Motor neuron (in vitro differentiated cells): ENCODE measurements at regions not wholly inside any gene's neighbourhood (a gene's known extent, or its start where the extent isn't known, plus 50 kb on each side); places are given as distances from the start of the nearest gene placed in this dataset.
A peak's percentile ranks its signal among the peaks of the same experiment; 100 is the strongest.

Source experiments
- ATAC-seq, 8 experiments: fragments of 200-7000 bp; cut with Tn5 transposase; replicated peaks in 6 of 8; 2 replicates each; pipeline ENCODE4 v1.8.0; 2021; ENCODE audit warnings: mild to moderate bottlenecking in 8 of 8, moderate library complexity in 8 of 8
- H3K27ac ChIP-seq, 2 donors: fragments of 250-450 bp; sonication (Bioruptor Pico); 2 replicates each; pipeline ENCODE4 v1.9.0; 2021; ENCODE audit warnings: antibody characterized with exemption in 2 of 2, mild to moderate bottlenecking in 2 of 2, moderate library complexity in 1 of 2
- H3K4me1 ChIP-seq, 2 donors: fragments of 250-450 bp; sonication (Bioruptor Pico); replicated peaks in 1 of 2; 2 replicates each; pipeline ENCODE4 v1.6.1; 2021; ENCODE audit warnings: antibody characterized with exemption in 2 of 2, mild to moderate bottlenecking in 2 of 2, moderate library complexity in 1 of 2
- H3K4me3 ChIP-seq, 5 donors: fragments of 250-450 bp; sonication (Bioruptor Pico); 2 replicates each; pipeline ENCODE4 v1.9.0; 2021; ENCODE audit warnings: antibody characterized with exemption in 5 of 5, mild to moderate bottlenecking in 5 of 5, moderate library complexity in 4 of 5
- WGBS, 10 experiments: fragments of 450-650 bp; shearing (Covaris generic); methylation state at CpG; one replicate each; pipeline ENCODE4 v1.0.0; 2022; 5-methylcytosine and 5-hydroxymethylcytosine counted together
- in situ Hi-C, 9 experiments: fragments of 400-800 bp; cut with MboI; loops; one replicate each; pipeline ENCODE4 v1.15.0; 2021; ENCODE audit warnings: low sequenced_read_pairs in 9 of 9, low pct_unique_long_range_greater_than_20kb in 2 of 9; ENCODE audit not compliant: unreplicated experiment in 9 of 9

- H3K4me3 ChIP-seq, result no peak overlapping the region
- H3K4me1 ChIP-seq, result peaks cover 29 to 40% of the 10 kb centered on the region in 2 donors
- peak; percentile 57 to 98 (median 97) for ATAC-seq
- 0 to 40% (median 13%) methylated on average over 1 to 7 of the region's 7 CpGs for WGBS, 10 experiments
- in situ Hi-C loops, result no loop called here
- peak overlapping the region; percentile 56 to 83 for H3K27ac ChIP-seq
These were observed 128.9 kb upstream of the PMFBP1 start for GRCh38 chr16:72300892-72301291.

GRCh38 chr16:72299684-72300243 lies 127.8 kb upstream of the PMFBP1 start:
- no peak overlapping the region for H3K4me3 ChIP-seq
- 80 to 100% (median 96%) methylated on average over 1 to 2 of the region's 2 CpGs; no CpG with 5 or more reads in 3 of the 10 experiments for WGBS, 10 experiments
- ATAC-seq, result no peak
- peak overlapping the region; percentile 56 to 83 for H3K27ac ChIP-seq
- peaks cover 29 to 40% of the 10 kb centered on the region in 2 donors for H3K4me1 ChIP-seq
- in situ Hi-C loops, result no loop called here

DNA sequence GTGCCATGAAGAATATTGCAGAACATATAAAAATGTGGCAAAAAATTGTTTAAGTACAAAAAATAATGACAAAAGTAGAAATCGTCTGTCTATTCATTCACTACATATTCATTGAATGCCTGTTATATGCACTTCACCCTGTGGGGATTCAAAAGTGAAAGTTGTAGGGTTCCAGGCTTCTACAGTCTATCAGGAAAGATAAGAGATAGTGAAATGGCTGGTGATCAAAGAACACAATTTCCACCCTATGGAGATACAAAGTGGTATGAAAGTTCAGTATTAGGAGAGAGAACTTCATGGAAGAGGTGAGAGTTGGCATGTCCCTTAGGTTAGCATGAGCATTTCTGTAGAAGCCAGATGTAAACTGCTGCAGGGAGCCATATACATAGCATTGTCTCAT lies 127.0 kb upstream of the PMFBP1 start:
- no peak for ATAC-seq
- no peak overlapping the region for H3K27ac ChIP-seq
- no peak overlapping the region for H3K4me3 ChIP-seq
- peaks cover 29 to 40% of the 10 kb centered on the region in 2 donors for H3K4me1 ChIP-seq
- in situ Hi-C loops, result no loop called here
- 0 to 100% (median 94%) methylated on average over 1 of the region's 1 CpG; no CpG with 5 or more reads in 2 of the 10 experiments for WGBS, 10 experiments

- H3K27ac ChIP-seq, result no peak overlapping the region
- in situ Hi-C loops, result no loop called here
- peaks cover 10 to 21% of the 10 kb centered on the region in 2 donors for H3K4me1 ChIP-seq
- ATAC-seq, result no peak
- H3K4me3 ChIP-seq, result no peak overlapping the region
These were observed 124.0 kb upstream of the PMFBP1 start for GRCh38 chr16:72295914-72296313.

- Histone ChIP-seq H3K27ac (no peak overlapping the region), H3K4me3 (no peak overlapping the region), H3K4me1 (peaks cover 0 to 7% of the 10 kb centered on the region in 2 donors)
- peak; percentile 78 to 99 (median 90) for ATAC-seq
- in situ Hi-C loops, result no loop called here
These were observed 119.6 kb upstream of the PMFBP1 start for GRCh38 chr16:72291531-72291981.

DNA sequence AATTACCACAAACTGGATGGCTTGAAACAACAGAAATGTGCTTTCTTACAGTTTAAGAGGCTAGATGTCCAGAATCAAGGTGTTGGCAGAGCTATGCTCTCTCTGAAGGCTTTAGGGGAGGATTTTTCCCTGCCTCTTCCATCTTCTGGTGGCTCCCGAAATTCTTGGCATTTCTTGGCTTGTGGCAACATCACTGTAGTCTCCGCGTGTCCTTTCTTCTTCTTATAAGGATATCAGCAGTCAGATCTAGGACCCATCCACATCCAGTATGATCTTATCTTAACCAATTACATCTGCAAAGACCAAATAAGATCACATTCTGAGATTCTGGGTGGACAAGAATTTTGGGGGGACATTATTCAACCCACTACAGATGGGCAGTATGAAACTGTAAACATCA lies 119.2 kb upstream of the PMFBP1 start:
- Histone ChIP-seq H3K27ac (no peak overlapping the region), H3K4me1 (peaks cover 0 to 7% of the 10 kb centered on the region in 2 donors), H3K4me3 (no peak overlapping the region)
- in situ Hi-C loops, result no loop called here
- WGBS, 10 experiments, result 10 to 100% (median 40%) methylated on average over 1 to 3 of the region's 3 CpGs; no CpG with 5 or more reads in 1 of the 10 experiments
- peak in 5 of 8 experiments; percentile 20 to 59 (median 41) for ATAC-seq

GRCh38 chr16:72287649-72288048 lies 115.7 kb upstream of the PMFBP1 start:
- Histone ChIP-seq H3K27ac (no peak overlapping the region), H3K4me1 (peaks cover 12 to 30% of the 10 kb centered on the region in 2 donors), H3K4me3 (no peak overlapping the region)
- in situ Hi-C loops, result no loop called here
- ATAC-seq, result no peak

DNA sequence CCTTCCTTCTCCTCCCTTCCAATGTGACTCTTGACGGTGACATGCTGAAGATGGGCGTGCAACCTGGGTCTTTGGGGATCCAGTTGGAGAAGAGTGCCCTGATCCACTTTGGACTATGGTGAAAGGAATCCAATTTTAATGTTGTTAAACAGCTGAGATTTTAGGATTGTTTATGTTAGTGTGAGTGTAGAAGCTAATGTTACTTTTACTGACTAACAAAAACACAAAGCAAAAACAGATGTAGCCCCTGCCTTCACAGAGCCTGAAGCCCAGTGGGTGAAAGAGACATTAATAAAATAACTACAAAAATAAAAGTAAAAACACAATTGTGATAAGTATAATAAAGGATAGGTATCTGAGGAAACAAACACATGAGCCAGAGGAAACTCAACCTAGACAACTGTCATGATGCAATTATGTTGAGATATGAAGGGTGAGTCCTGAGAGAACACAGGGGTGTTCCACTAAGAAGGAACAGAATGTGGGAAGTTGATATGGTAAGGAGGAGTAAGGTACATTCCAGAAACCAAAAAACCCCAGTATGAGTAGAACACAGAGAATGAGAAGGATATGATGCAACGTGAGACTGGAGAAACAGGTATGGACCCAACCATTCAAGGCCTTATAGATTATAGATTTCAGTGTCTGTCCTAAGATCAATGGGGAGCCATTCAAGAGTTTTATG lies 115.1 kb upstream of the PMFBP1 start:
- no peak overlapping the region for H3K4me3 ChIP-seq
- H3K27ac ChIP-seq, result no peak overlapping the region
- ATAC-seq, result no peak
- H3K4me1 ChIP-seq, result peaks cover 18 to 32% of the 10 kb centered on the region in 2 donors
- WGBS, 10 experiments, result 82 to 100% (median 100%) methylated on average over 1 to 3 of the region's 3 CpGs; no CpG with 5 or more reads in 1 of the 10 experiments
- in situ Hi-C loops, result no loop called here

GRCh38 chr16:72285728-72286127 lies 113.8 kb upstream of the PMFBP1 start:
- peaks cover 19 to 31% of the 10 kb centered on the region in 2 donors for H3K4me1 ChIP-seq
- 80 to 98% (median 94%) methylated on average over 2 to 6 of the region's 6 CpGs; no CpG with 5 or more reads in 1 of the 10 experiments for WGBS, 10 experiments
- no peak for ATAC-seq
- H3K27ac ChIP-seq, result no peak overlapping the region
- in situ Hi-C loops, result no loop called here
- H3K4me3 ChIP-seq, result no peak overlapping the region

DNA sequence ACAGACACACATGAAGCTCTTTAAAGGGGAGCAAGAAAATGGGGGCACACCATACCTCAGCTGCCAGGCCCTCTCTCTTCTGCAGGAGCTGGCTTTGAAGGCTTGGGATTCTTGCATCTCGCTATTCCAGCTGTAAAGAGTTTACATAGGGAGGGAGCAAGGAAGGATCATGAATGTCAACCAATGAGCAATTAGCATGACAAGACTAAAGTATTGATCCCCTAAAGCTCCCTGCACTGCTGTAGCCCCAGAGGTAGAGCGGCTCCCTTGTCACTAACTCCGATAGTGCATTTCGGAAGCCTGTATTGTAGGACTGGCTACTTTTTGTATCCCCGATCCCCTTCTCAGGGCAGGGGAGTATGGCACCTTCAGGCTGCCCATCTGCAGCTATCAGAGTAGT lies 113.4 kb upstream of the PMFBP1 start:
- in situ Hi-C loops, result no loop called here
- WGBS, 10 experiments, result 33 to 94% (median 76%) methylated on average over 1 to 4 of the region's 5 CpGs; no CpG with 5 or more reads in 3 of the 10 experiments
- Histone ChIP-seq H3K4me3 (no peak overlapping the region), H3K27ac (no peak overlapping the region), H3K4me1 (peaks cover 19 to 31% of the 10 kb centered on the region in 2 donors)
- ATAC-seq, result no peak

- H3K4me1 ChIP-seq, result peaks cover 19 to 42% of the 10 kb centered on the region in 2 donors
- peak in 1 of 8 experiments; percentile 24 for ATAC-seq
- peak overlapping the region; percentile 43 to 58 for H3K27ac ChIP-seq
- in situ Hi-C loops, result no loop called here
- peak overlapping the region in 1 of 5 donors; percentile 10 for H3K4me3 ChIP-seq
- WGBS, 10 experiments, result 83 to 100% (median 92%) methylated on average over 1 to 9 of the region's 13 CpGs
These were observed 112.3 kb upstream of the PMFBP1 start for GRCh38 chr16:72284042-72284789.

DNA sequence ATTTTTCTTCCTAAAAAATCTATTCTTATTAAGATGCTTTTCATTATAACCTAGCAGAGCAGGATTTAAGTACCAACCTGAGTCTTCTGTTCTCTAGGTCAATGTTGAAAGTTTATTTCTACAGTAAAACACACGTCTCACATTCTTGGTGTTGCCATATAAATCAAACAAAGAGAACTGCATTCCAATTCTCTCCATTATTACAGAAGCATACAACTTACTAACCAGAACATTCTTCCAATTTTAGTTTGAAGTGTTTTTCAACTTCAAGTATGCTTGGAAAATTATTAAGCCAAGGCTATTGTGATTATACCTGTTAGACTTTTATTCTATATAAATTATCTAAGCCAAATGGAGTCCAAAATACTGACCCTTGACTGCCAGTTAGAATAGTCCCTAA lies 110.4 kb upstream of the PMFBP1 start:
- ATAC-seq, result peak in 1 of 8 experiments; percentile 28
- no peak overlapping the region for H3K27ac ChIP-seq
- WGBS, 10 experiments, result 14 to 78% (median 40%) methylated on average over 1 of the region's 1 CpG; no CpG with 5 or more reads in 5 of the 10 experiments
- in situ Hi-C loops, result no loop called here
- H3K4me1 ChIP-seq, result peaks cover 19 to 48% of the 10 kb centered on the region in 2 donors
- H3K4me3 ChIP-seq, result peak overlapping the region in 1 of 5 donors; percentile 10

- Histone ChIP-seq H3K27ac (no peak overlapping the region), H3K4me3 (no peak overlapping the region), H3K4me1 (peaks cover 7 to 48% of the 10 kb centered on the region in 2 donors)
- in situ Hi-C loops, result no loop called here
- no peak for ATAC-seq
- 82 to 100% (median 94%) methylated on average over 1 to 3 of the region's 3 CpGs; no CpG with 5 or more reads in 2 of the 10 experiments for WGBS, 10 experiments
These were observed 106.3 kb upstream of the PMFBP1 start for GRCh38 chr16:72278301-72278700.
